ENCODE measurements at regions not wholly inside any gene's neighbourhood (a gene's known extent, or its start where the extent isn't known, plus 50 kb on each side); places are given as distances from the start of the nearest gene placed in this dataset.
"Not testable (repeated sequence)": the region's sequence is repeated elsewhere in the genome, so short reads cannot be mapped to it uniquely, and the experiment has no call there.

- no peak for DNase-seq
Measured at GRCh38 chr2:4049463-4049862, 346.1 kb downstream of the DCDC2C start.

GRCh38 chr2:4053769-4054493, 350.6 kb downstream of the DCDC2C start:
- no peak for DNase-seq

- no peak for DNase-seq
Measured at GRCh38 chr2:4066217-4066616, 362.8 kb downstream of the DCDC2C start.

DNA sequence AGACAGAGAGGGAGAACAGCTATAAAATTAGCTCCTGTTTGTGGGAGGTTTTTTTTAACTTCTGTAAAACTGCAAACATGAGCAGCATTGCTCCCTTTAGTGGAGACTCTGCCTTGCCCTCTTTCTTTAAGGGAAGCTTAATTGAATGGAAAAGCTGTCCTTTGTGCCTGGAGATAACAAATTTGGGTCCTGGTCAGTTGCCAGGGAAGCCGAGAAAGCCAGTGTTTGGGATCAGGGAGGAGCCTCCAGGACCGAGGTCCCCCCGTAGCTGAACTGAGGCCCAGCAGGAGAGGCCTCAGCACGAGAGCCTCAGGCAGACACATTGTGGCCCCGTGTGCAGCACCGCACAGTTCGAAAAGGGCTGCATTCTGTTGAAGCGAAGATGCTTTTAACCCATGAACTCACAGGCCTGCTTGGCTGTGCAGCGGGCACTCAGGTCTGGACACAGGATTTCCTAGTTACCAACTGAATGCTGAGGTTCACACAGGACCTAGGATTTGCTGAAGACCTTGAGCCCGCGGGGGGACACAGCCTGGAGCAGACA, 369.7 kb downstream of the DCDC2C start:
- DNase-seq = no peak

GRCh38 chr2:4077017-4077416, 373.6 kb downstream of the DCDC2C start:
- no peak for DNase-seq

- no peak for DNase-seq
Measured at GRCh38 chr2:4085186-4085585, 381.8 kb downstream of the DCDC2C start.

GRCh38 chr2:4090668-4091630, 387.6 kb downstream of the DCDC2C start:
- no peak for DNase-seq

- no peak for DNase-seq
Measured at GRCh38 chr2:4091869-4092268, 388.5 kb downstream of the DCDC2C start.

DNA sequence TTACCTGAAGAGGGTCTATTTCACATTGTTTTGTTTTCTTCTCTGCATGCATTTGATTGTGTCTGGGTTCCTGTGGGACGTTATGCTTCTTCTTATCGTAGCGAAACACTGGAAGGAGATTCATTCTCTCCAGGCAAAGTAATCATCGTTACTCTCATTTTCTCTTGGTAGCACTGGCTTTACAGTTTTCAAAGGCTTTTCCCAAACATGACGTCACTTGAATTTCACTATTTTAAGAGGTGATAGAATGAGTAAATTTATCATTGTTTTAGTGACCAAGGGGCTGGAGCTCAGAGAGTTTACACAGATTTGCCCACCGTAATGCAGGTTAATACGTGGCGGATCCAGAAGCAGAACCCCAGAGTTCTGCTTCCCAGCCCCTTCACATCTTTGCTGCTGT, 391.4 kb downstream of the DCDC2C start:
- DNase-seq = no peak

DNA sequence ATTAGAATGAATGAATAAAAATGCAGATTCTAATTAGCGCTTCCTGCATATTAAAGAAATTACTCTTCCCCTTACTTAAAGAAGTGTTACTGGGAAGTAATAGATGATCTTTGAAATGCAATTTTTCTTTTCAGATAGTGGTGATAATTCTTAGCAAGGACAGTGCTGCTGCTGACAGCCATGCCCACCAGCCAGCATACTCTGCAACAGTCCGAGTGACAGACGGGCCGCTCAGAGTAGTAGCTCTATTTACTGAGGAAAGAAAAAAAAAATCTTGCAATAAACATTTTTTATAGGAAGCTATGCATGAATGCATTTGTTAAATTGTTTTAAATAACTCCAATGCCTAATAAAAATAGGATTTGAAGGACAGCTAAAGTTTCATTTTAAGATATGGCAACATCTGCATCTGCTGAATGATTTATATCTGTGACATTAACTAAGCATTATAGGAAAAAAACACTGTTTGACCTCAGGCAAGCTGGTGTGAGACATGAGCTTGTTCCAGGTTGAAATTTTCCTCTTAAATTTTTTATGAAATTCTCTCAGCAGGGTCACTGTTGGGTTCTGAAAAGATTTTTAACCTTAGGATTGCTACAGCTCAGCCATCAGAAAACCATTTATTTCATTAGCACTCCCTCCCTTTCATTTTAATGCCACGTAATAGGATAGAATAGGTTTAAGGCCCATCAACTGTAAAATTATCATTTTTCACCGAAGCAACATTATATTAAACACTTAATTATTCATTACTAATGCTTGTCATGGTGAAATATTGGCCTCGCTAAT, 393.8 kb downstream of the DCDC2C start:
- no peak for DNase-seq

DNA sequence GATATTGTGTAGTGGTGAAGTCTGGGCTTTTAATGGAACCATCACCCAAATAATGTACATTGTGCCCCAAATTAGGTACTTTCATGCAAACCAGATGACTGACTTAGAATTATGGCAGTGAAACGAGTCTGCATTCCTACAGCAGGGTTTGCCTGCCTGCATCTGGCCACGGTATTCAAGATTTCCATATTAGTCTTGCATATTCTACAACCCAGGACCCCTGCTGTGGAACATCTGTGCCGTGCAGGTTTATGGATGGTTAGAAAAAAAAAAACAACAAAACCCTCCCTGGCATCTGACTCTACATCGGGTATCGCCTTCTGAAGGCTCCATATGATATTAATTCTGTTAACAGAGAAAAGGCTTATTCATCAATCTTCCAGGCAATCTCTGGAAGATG, 394.8 kb downstream of the DCDC2C start:
- DNase-seq = no peak

DNA sequence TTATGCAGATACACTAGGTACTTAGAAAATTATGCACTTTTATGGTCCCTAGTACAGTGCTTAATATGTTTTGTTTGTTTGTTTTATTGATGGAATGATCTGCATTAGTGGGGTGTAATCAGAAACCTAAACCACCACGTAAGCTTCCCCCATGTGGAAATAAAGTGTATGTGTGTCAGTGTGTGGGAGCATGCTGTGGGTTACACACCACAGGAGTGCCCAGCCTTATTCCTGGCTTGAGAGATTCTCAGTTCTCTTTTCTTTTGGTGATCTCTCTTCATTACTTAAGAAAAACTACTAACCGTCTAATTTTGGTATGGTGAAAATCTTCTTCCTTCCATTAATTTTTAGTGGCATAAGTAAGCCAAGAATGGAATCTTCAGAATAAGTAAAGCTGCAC, 398.6 kb downstream of the DCDC2C start:
- no peak for DNase-seq

DNA sequence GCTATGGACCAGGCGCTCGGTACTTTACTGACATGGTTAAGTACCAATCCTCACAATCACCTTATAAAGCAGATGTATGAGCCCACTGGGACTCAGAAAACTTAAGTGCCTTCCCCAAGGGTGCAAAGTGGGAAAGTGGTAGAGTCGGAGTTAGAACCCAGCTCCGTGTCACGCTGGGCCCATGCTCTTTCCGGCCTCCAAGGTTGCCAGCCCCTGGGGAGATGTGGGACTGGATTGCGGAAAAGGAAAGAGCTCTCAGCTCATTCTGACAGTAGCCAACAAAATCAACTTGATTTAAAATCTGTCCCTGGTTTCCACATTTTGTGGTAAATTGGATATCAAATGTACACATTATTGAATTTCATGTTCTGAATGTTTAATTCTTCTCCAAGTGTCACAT, 403.8 kb downstream of the DCDC2C start:
- no peak for DNase-seq

DNA sequence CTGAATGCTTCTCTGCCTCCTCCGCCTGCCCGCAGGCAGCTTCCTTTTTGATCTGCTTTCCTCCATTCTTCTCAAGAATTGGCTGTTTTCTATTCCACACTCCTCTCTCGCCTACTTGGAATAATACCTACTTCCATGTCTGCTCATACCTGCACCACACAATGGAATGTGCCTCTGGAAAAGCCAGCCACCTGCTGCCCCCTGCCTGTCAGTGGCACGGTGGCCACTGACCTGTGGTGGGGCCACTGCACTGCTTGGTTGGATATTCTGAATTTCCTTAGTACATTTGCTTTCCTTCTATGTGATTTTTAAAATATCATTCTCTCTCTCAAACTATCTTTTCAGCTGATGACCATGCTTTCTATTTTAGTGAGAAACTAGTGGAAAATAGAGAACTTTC, 406.9 kb downstream of the DCDC2C start:
- no peak for DNase-seq

GRCh38 chr2:4115435-4115834, 412.1 kb downstream of the DCDC2C start:
- DNase-seq = not testable (repeated sequence)

- DNase-seq = no peak
Measured at GRCh38 chr2:4122726-4123125, 419.4 kb downstream of the DCDC2C start.

DNA sequence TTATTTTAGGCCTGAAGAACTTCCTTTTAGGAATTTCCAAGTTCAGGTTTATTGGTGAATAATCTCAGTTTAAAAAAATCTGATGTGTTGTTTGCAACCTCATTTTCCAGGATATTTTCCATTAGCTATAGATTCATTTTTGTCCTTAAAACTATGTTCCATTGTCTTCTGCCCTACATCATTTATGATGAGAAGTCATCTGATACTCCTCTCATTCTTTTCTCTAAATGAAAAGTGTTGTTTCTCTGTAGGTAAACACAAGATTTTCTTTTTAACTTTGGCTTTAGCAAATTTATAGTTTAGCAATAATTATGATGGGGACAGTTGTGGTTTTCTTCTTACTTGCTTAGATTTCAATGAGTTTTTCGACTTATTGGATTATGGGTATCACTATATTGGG, 427.3 kb downstream of the DCDC2C start:
- DNase-seq = no peak

DNA sequence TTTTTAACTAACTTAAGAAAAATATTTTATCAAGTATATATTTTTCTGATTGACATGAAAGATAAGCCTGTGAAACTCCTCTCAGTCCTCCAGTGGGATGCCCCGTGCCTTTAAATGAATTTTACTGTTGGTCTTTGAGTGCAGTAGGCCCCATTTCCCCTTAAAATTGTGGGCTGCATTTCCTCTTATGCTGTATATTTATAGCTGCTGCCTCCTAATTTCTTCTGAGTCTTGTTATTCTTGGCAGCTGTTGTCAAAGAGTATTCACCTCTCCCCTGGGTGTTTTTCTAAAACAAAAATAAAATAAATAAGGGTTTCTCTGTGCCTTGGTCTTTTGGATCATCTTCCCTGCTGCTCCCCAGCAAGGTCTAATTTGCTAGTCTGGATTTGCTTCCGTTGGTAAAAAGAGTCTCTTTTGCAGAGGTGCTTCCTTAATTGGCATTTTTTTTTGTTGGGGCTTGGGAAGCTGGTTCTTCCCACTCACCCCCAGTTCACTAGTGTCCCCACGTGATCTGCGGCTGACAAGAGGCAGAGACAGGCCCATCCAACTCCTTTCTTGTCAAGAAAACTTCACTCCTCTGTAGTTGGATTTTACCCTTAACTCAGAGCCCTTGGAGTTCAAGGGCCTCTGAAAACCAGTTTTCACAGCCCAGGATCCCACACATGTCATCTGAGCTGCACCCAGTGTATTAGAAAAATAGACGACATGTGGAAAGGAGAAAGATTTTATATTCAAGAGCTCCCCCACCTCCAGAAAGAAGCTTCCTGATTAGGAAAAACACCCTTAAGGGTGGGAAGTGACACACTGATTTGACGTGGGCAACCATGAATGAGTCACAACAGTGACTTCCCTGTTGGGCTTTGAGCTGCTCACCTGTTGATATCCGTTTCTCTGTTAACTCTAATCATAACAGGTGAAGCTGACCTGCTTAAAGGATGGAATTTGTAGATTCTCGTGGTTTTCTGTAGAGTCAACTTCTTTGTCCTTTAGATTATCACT, 431.5 kb downstream of the DCDC2C start:
- no peak for DNase-seq

DNA sequence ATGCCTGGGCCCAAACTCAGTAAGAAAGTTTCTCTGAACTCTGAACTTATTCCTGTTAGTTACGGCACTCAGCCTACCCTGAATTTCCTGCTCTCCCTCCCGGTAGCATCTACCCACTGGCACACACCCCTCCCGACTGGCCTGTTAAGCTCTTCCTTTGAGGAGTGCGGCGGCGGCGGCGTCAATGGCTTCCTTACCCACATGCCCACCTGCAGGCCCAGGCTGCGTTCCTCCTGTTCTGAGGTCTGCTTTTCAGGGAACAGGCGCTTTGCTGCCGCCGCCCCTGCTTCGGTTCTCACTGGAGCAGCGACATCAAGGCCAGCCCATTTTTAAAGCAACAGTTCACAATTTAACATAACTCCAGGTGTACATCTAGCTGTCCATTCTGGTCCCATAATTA, 432.4 kb downstream of the DCDC2C start:
- DNase-seq = no peak

DNA sequence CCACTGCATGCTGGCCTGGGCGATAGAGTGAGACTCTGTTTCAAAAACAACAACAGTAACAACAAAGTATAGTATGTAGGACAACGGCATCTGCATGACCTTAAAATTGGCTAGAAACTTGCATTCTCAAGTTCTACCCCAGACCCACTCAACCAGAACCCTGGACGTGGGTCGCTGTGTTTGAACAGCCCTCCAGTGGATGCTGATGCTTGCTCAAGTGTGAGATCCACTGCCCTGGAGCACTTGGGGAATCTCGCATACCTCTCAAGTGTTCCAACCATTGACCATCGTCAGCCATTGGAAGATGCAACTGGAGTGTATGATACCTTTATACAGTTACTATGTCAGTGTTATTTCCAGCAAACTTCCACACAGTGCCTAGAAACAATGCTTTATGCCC, 435.9 kb downstream of the DCDC2C start:
- no peak for DNase-seq

DNA sequence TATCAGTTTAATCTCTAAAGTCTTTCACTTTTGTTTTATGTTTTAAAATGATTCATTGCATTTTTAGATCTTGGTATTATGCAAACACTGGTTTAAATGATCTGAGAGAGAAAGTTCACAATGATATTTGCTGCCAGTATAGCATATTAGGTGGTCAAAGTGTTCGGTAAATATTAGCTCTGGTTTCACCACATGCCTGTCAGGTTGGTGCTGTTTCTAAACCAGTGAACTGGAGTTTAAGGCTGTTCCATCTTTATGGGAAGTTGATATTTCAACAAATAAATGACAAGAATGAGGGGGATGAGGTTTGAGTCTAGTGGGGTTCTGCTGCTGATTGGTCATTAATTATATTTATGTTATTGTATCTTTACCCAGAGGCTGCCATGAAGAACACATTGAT, 436.4 kb downstream of the DCDC2C start:
- DNase-seq = no peak

Measured in stimulated activated CD4-positive, alpha-beta T cell treated with anti-CD3 and anti-CD28 coated beads, Interleukin-2, amount 100 ng/mL, for 48 hours (primary cell).